Astrocyte (in vitro differentiated cells and primary cell): ENCODE measurements at regions not wholly inside any gene's neighbourhood (a gene's known extent, or its start where the extent isn't known, plus 50 kb on each side); places are given as distances from the start of the nearest gene placed in this dataset.
A peak's percentile ranks its signal among the peaks of the same experiment; 100 is the strongest.
"Not testable (repeated sequence)": the region's sequence is repeated elsewhere in the genome, so short reads cannot be mapped to it uniquely, and the experiment has no call there.

Experiments used
- DNase-seq: peaks from one replicate; pipeline ENCODE4 v3.0.0-alpha.2; 2010; ENCODE audit warnings: low read depth
- FAIRE-seq: peaks from 2 replicates; lab custom pipeline; 2011; peaks lifted over from hg19 to GRCh38; lab: Jason Lieb, UNC
- H2AFZ ChIP-seq: 2 replicates; pipeline ENCODE4 v1.6.0; 2012; ENCODE audit warnings: low read depth, low read length, inconsistent platforms
- H3K27ac ChIP-seq: 2 replicates; pipeline ENCODE4 v1.5.1; 2011; ENCODE audit warnings: low read depth, low read length, inconsistent platforms
- H3K27me3 ChIP-seq: 2 replicates; pipeline ENCODE4 v1.6.0; 2011; ENCODE audit warnings: low read length, inconsistent platforms; ENCODE audit not compliant: insufficient read depth
- H3K36me3 ChIP-seq: 2 replicates; pipeline ENCODE4 v1.5.1; 2011; ENCODE audit warnings: low read length, inconsistent platforms; ENCODE audit not compliant: insufficient read depth
- H3K4me1 ChIP-seq: 2 replicates; pipeline ENCODE4 v1.5.1; 2011; ENCODE audit warnings: low read length, inconsistent platforms; ENCODE audit not compliant: insufficient read depth
- H3K4me2 ChIP-seq: 2 replicates; pipeline ENCODE4 v1.6.0; 2012; ENCODE audit warnings: low read length, inconsistent platforms
- H3K4me3 ChIP-seq: 2 replicates; pipeline ENCODE4 v1.5.1; 2011; ENCODE audit warnings: low read depth, mild to moderate bottlenecking, low read length, inconsistent platforms; ENCODE audit not compliant: insufficient read depth
- H3K79me2 ChIP-seq: 2 replicates; pipeline ENCODE4 v1.6.0; 2012; ENCODE audit warnings: mild to moderate bottlenecking, low read length, inconsistent platforms; ENCODE audit not compliant: insufficient read depth
- H3K9ac ChIP-seq: 2 replicates; pipeline ENCODE4 v1.6.0; 2012; ENCODE audit warnings: mild to moderate bottlenecking, low read length, inconsistent platforms
- H3K9me3 ChIP-seq: 2 replicates; pipeline ENCODE4 v1.5.1; 2012; ENCODE audit warnings: low read depth, mild to moderate bottlenecking, low read length, inconsistent platforms; ENCODE audit not compliant: insufficient read depth
- H4K20me1 ChIP-seq: 2 replicates; pipeline ENCODE4 v1.6.0; 2012; ENCODE audit warnings: low read length, inconsistent platforms; ENCODE audit not compliant: insufficient read depth
- H3K27ac Mint-ChIP-seq: one replicate; pipeline ENCODE4 v1.8.0; 2021; ENCODE audit warnings: mild to moderate bottlenecking, mixed read lengths; ENCODE audit not compliant: unreplicated experiment
- H3K27me3 Mint-ChIP-seq: one replicate; pipeline ENCODE4 v1.8.0; 2021; ENCODE audit warnings: low read depth, mixed read lengths; ENCODE audit not compliant: unreplicated experiment
- H3K36me3 Mint-ChIP-seq: one replicate; pipeline ENCODE4 v1.8.0; 2021; ENCODE audit warnings: low read depth, mixed read lengths; ENCODE audit not compliant: unreplicated experiment
- H3K4me1 Mint-ChIP-seq: one replicate; pipeline ENCODE4 v1.8.0; 2021; ENCODE audit warnings: low read depth, mixed read lengths; ENCODE audit not compliant: unreplicated experiment
- H3K4me3 Mint-ChIP-seq: one replicate; pipeline ENCODE4 v1.8.0; 2021; ENCODE audit warnings: mild to moderate bottlenecking, moderate library complexity, mixed read lengths; ENCODE audit not compliant: unreplicated experiment
- H3K9me3 Mint-ChIP-seq: one replicate; pipeline ENCODE4 v1.8.0; 2021; ENCODE audit warnings: mild to moderate bottlenecking, mixed read lengths; ENCODE audit not compliant: unreplicated experiment
- CTCF ChIP-seq: IDR thresholded peaks from 2 replicates; pipeline ENCODE4 v1.5.1; 2011; ENCODE audit warnings: low read depth, mild to moderate bottlenecking, inconsistent platforms, low read length, moderate library complexity; ENCODE audit not compliant: insufficient read depth
- EZH2 ChIP-seq: IDR thresholded peaks from 2 replicates; pipeline ENCODE4 v1.6.1; 2012; ENCODE audit warnings: mild to moderate bottlenecking, low read length, inconsistent platforms; ENCODE audit not compliant: insufficient read depth

- H3K4me3 ChIP-seq, H3K36me3 ChIP-seq: not testable (repeated sequence)
Observed at GRCh38 chr16:29228664-29229611, 177.6 kb downstream of the NPIPB11 start.

GRCh38 chr16:29227751-29228663 is 178.5 kb downstream of the NPIPB11 start:
- not testable (repeated sequence) for H3K27ac ChIP-seq, H3K36me3 Mint-ChIP-seq, H3K9ac ChIP-seq, H3K4me3 Mint-ChIP-seq, H3K36me3 ChIP-seq, H3K4me3 ChIP-seq, H3K27me3 ChIP-seq, H3K4me2 ChIP-seq, H3K79me2 ChIP-seq, H3K27ac Mint-ChIP-seq, H3K9me3 ChIP-seq, H3K9me3 Mint-ChIP-seq, H3K27me3 Mint-ChIP-seq, FAIRE-seq, H3K4me1 Mint-ChIP-seq, H3K4me1 ChIP-seq, H4K20me1 ChIP-seq, H2AFZ ChIP-seq
- peak; percentile 32 for DNase-seq

More at GRCh38 chr16:29228664-29229611, 177.6 kb downstream of the NPIPB11 start:
- H3K79me2 ChIP-seq, DNase-seq, H3K9me3 ChIP-seq, H3K36me3 Mint-ChIP-seq, H3K27ac Mint-ChIP-seq, H2AFZ ChIP-seq, H3K4me1 ChIP-seq, H3K4me2 ChIP-seq, H3K9ac ChIP-seq, H3K4me3 Mint-ChIP-seq, FAIRE-seq, H3K27me3 ChIP-seq, H3K9me3 Mint-ChIP-seq, H3K4me1 Mint-ChIP-seq, H4K20me1 ChIP-seq, H3K27ac ChIP-seq: not testable (repeated sequence)
- H3K27me3 Mint-ChIP-seq, result peaks cover 13% of the 10 kb centered on the region

- no peaks in the 10 kb centered on the region for H4K20me1 ChIP-seq
- TF ChIP-seq CTCF, result no peak
- TF ChIP-seq EZH2, result no peak
- DNase-seq (no peak), FAIRE-seq (no peak)
- no peak overlapping the region for H3K4me3 ChIP-seq
- no peak overlapping the region for H3K4me2 ChIP-seq
- H3K4me3 Mint-ChIP-seq, result no peak overlapping the region
- no peak overlapping the region for H3K27ac ChIP-seq
- H3K27ac Mint-ChIP-seq, result no peak overlapping the region
- H3K4me1 ChIP-seq, result peaks cover 13% of the 10 kb centered on the region
- H3K27me3 Mint-ChIP-seq, result peaks cover 8% of the 10 kb centered on the region
- H2AFZ ChIP-seq, result no peak overlapping the region
- peaks cover 4% of the 10 kb centered on the region for H3K9me3 Mint-ChIP-seq
- no peaks in the 10 kb centered on the region for H3K36me3 ChIP-seq
- H3K79me2 ChIP-seq, result no peaks in the 10 kb centered on the region
- no peak overlapping the region for H3K9ac ChIP-seq
- peaks cover 3% of the 10 kb centered on the region for H3K4me1 Mint-ChIP-seq
- H3K36me3 Mint-ChIP-seq, result no peaks in the 10 kb centered on the region
- no peaks in the 10 kb centered on the region for H3K27me3 ChIP-seq
- H3K9me3 ChIP-seq, result no peaks in the 10 kb centered on the region
Observed at GRCh38 chr16:29226782-29227181, 179.7 kb downstream of the NPIPB11 start.

GRCh38 chr16:29224675-29225074 is 181.8 kb downstream of the NPIPB11 start:
- not testable (repeated sequence) for H3K9me3 Mint-ChIP-seq, H3K9me3 ChIP-seq, H3K79me2 ChIP-seq, FAIRE-seq, H3K4me1 Mint-ChIP-seq, H3K4me3 ChIP-seq, H3K9ac ChIP-seq, H3K36me3 ChIP-seq, H3K27me3 ChIP-seq, H3K36me3 Mint-ChIP-seq, H3K4me2 ChIP-seq, DNase-seq, H3K27ac Mint-ChIP-seq, H3K27me3 Mint-ChIP-seq, H3K4me3 Mint-ChIP-seq, H3K27ac ChIP-seq, H2AFZ ChIP-seq, H4K20me1 ChIP-seq
- H3K4me1 ChIP-seq, result peaks cover 22% of the 10 kb centered on the region

GRCh38 chr16:29222615-29223014 is 183.9 kb downstream of the NPIPB11 start:
- peaks cover 24% of the 10 kb centered on the region for H3K4me1 ChIP-seq
- not testable (repeated sequence) for H4K20me1 ChIP-seq, H3K9ac ChIP-seq, DNase-seq, FAIRE-seq, H3K4me3 ChIP-seq, H3K36me3 Mint-ChIP-seq, H3K4me3 Mint-ChIP-seq, H3K36me3 ChIP-seq, H2AFZ ChIP-seq, H3K9me3 ChIP-seq, H3K4me1 Mint-ChIP-seq, H3K27me3 ChIP-seq, H3K9me3 Mint-ChIP-seq, H3K4me2 ChIP-seq, H3K27ac ChIP-seq, H3K27me3 Mint-ChIP-seq, H3K27ac Mint-ChIP-seq
- H3K79me2 ChIP-seq, result peaks cover 13% of the 10 kb centered on the region
